HepG2 (cell line): ENCODE measurements at regions not wholly inside any gene's neighbourhood (a gene's known extent, or its start where the extent isn't known, plus 50 kb on each side); places are given as distances from the start of the nearest gene placed in this dataset.

Experiments
- ATAC-seq: fragments of 200-7000 bp; cut with Tn5 transposase; 3 replicates; pipeline ENCODE4 v1.9.1; 2020; ENCODE audit warnings: mild to moderate bottlenecking, moderate library complexity
- BruUV-seq: library from RNA; stranded (reverse); fragments of 400-500 nt; replicated peaks from 2 replicates; lab custom pipeline; 2021; lab: Mats Ljungman, UMichigan
- CTCF ChIA-PET: fragments of 300-600 bp; formaldehyde crosslinking; extraction: SDS; loops from one replicate; lab custom pipeline; 2021; ENCODE audit warnings: low total read pairs, inconsistent platforms, low intra/inter-chr PET ratio; lab: Yijun Ruan, JAX
- POLR2A ChIA-PET: fragments of 350-600 bp; sonication (Branson Sonifier 250); formaldehyde crosslinking; loops from one replicate; lab custom pipeline; 2020; ENCODE audit warnings: antibody characterized with exemption, inconsistent platforms; lab: Yijun Ruan, JAX
- DNase-seq: peaks from one replicate; pipeline ENCODE4 v3.0.0-alpha.2; 2015; ENCODE audit warnings: low spot score
- FAIRE-seq: peaks from 3 replicates; lab custom pipeline; 2011; peaks lifted over from hg19 to GRCh38; lab: Jason Lieb, UNC
- H2AFZ ChIP-seq: one replicate; pipeline ENCODE4 v1.6.1; 2011; ENCODE audit warnings: low read length, inconsistent platforms
- H3K27ac ChIP-seq: fragments of 300-600 bp; 3 replicates; pipeline ENCODE4 v1.8.0; 2011; ENCODE audit warnings: mixed run types, mild to moderate bottlenecking, mixed read lengths, low read length, inconsistent platforms; ENCODE audit not compliant: insufficient read depth; ENCODE audit errors: extremely low read length
- H3K27me3 ChIP-seq, 2 experiments: fragments of 200-600 bp in 1 of 2; 2 replicates in 1 of 2; 3 replicates in 1 of 2; pipeline versions ENCODE4 v1.6.0 to v1.8.0; 2011; ENCODE audit warnings: low read length in 2 of 2, mild to moderate bottlenecking in 2 of 2, moderate library complexity in 2 of 2, inconsistent platforms in 1 of 2; ENCODE audit not compliant: insufficient read depth in 2 of 2, control insufficient read depth in 1 of 2
- H3K36me3 ChIP-seq, 2 experiments: fragments of 200-600 bp in 1 of 2; replicated peaks in 1 of 2; 2 replicates in 1 of 2; 3 replicates in 1 of 2; pipeline versions ENCODE4 v1.5.1 to v1.8.0; 2011; ENCODE audit warnings: low read length in 2 of 2, inconsistent platforms in 1 of 2; ENCODE audit not compliant: insufficient read depth in 2 of 2, control insufficient read depth in 1 of 2
- H3K4me1 ChIP-seq: 2 replicates; pipeline ENCODE4 v1.5.1; 2012; ENCODE audit warnings: low read length, inconsistent platforms; ENCODE audit not compliant: insufficient read depth
- H3K4me2 ChIP-seq: 2 replicates; pipeline ENCODE4 v1.6.0; 2011; ENCODE audit warnings: low read depth, low read length, inconsistent platforms
- H3K4me3 ChIP-seq, 3 experiments: fragments of 200-600 bp in 1 of 3; sonication (generic), shearing (Covaris generic) in 1 of 3; replicated peaks in 1 of 3; 2 replicates each; pipeline ENCODE4 v1.5.1; 2011 to 2016; ENCODE audit warnings: low read length in 3 of 3, inconsistent platforms in 2 of 3, low read depth in 2 of 3, mild to moderate bottlenecking in 2 of 3, control low read depth in 1 of 3, mixed read lengths in 1 of 3; ENCODE audit not compliant: insufficient read depth in 1 of 3
- H3K79me2 ChIP-seq: one replicate; pipeline ENCODE4 v1.6.1; 2011; ENCODE audit warnings: low read length, inconsistent platforms; ENCODE audit not compliant: insufficient read depth
- H3K9ac ChIP-seq: 2 replicates; pipeline ENCODE4 v1.6.0; 2011; ENCODE audit warnings: mild to moderate bottlenecking, low read depth, low read length, inconsistent platforms; ENCODE audit not compliant: insufficient read depth
- H3K9me3 ChIP-seq: 2 replicates; pipeline ENCODE4 v1.5.1; 2012; ENCODE audit warnings: mild to moderate bottlenecking, low read length
- H4K20me1 ChIP-seq: 2 replicates; pipeline ENCODE4 v1.6.0; 2011; ENCODE audit warnings: inconsistent platforms, mild to moderate bottlenecking, low read length, moderate library complexity; ENCODE audit not compliant: insufficient read depth
- BHLHE40 ChIP-seq: IDR thresholded peaks from 2 replicates; pipeline ENCODE4 v1.6.1; 2011; ENCODE audit warnings: low read length, improper control_type of control experiment
- CSRNP2 ChIP-seq: sonication (generic); formaldehyde crosslinking; conservative IDR thresholded peaks from 2 replicates; pipeline ENCODE4 v1.8.0; 2022; ENCODE audit warnings: low read depth, missing genetic modification reagents
- GATA4 ChIP-seq: sonication (generic); IDR thresholded peaks from 2 replicates; pipeline ENCODE4 v1.6.1; 2016; ENCODE audit warnings: antibody characterized with exemption, low read depth, borderline replicate concordance
- LBX2 ChIP-seq: sonication (generic); formaldehyde crosslinking; IDR thresholded peaks from 2 replicates; pipeline ENCODE4 v1.5.0; 2020; ENCODE audit warnings: missing genetic modification reagents, mild to moderate bottlenecking, borderline replicate concordance
- MEF2D ChIP-seq: sonication (generic); formaldehyde crosslinking; IDR thresholded peaks from 2 replicates; pipeline ENCODE4 v1.5.1; 2020; ENCODE audit warnings: mild to moderate bottlenecking, missing genetic modification reagents
- POLR2AphosphoS2 ChIP-seq: IDR thresholded peaks from 2 replicates; pipeline ENCODE4 v1.6.1; 2011; ENCODE audit warnings: low read depth, low read length, improper control_type of control experiment
- SP1 ChIP-seq, 2 experiments: fragments of 450-650 bp in 1 of 2; sonication (generic) in 1 of 2; formaldehyde crosslinking in 1 of 2; IDR thresholded peaks; 2 replicates each; pipeline versions ENCODE4 v1.4.0 to v1.6.1; 2016 to 2020; ENCODE audit warnings: missing genetic modification reagents in 1 of 2
- TOE1 ChIP-seq: sonication (generic); formaldehyde crosslinking; IDR thresholded peaks from 2 replicates; pipeline ENCODE4 v1.4.0; 2020; ENCODE audit warnings: mild to moderate bottlenecking, missing genetic modification reagents
- TRIM22 ChIP-seq: fragments of 450-650 bp; IDR thresholded peaks from 2 replicates; pipeline ENCODE4 v1.6.1; 2017
- ZFAT ChIP-seq: sonication (generic); formaldehyde crosslinking; conservative IDR thresholded peaks from 2 replicates; pipeline ENCODE4 v1.8.1; 2023; ENCODE audit warnings: missing genetic modification reagents, inconsistent platforms
- ZKSCAN5 ChIP-seq: sonication (generic); formaldehyde crosslinking; IDR thresholded peaks from 2 replicates; pipeline ENCODE4 v1.5.1; 2020; ENCODE audit warnings: mild to moderate bottlenecking, missing genetic modification reagents
- ZNF143 ChIP-seq: sonication (generic); formaldehyde crosslinking; IDR thresholded peaks from 2 replicates; pipeline ENCODE4 v1.4.0; 2020; ENCODE audit warnings: missing genetic modification reagents
- ZNF296 ChIP-seq: sonication (generic); formaldehyde crosslinking; conservative IDR thresholded peaks from 2 replicates; pipeline ENCODE4 v1.5.0; 2020; ENCODE audit warnings: mild to moderate bottlenecking, missing genetic modification reagents
- ZNF431 ChIP-seq: sonication (generic); formaldehyde crosslinking; IDR thresholded peaks from 2 replicates; pipeline ENCODE4 v1.9.0; 2022; ENCODE audit warnings: missing genetic modification reagents, low read depth, mild to moderate bottlenecking, borderline replicate concordance
- ZNF615 ChIP-seq: sonication (generic); formaldehyde crosslinking; IDR thresholded peaks from 2 replicates; pipeline ENCODE4 v1.5.0; 2020; ENCODE audit warnings: mild to moderate bottlenecking, missing genetic modification reagents, borderline replicate concordance
- WGBS: methylation state at CpG from one replicate; pipeline ENCODE4 v1.1.6; 2017; ENCODE audit warnings: low lambda C conversion rate; 5-methylcytosine and 5-hydroxymethylcytosine counted together
- in situ Hi-C: cut with HindIII; loops from 2 replicates; pipeline ENCODE4 v1.10.0; 2017; ENCODE audit warnings: low pct_unique_long_range_greater_than_20kb; ENCODE audit not compliant: extremely low pct_ligation_motif_present
- intact Hi-C: fragments of 100-400 bp; cut with micrococcal nuclease; formaldehyde crosslinking; loops from one replicate; pipeline ENCODE4 v1.10.0; 2022; ENCODE audit not compliant: unreplicated experiment

DNA sequence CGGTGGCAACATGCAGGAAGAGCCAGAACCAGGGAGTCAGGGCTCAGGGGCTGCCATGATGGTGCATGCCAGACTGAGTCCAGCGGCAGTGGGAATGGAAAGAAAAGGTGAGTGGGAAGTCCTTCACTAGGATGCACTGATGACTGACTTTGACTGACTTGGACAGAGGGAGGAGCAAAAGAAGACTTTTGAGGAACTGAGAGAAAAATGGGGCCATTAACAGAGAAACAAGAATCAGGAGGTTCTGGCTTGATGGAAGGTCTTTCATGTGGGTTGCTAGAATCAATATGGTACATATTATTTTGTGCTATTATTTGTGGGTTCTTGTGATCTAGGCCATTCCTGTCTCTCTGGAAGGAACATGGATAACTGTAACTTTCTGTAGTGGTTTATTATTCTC lies 454.6 kb upstream of the PROX1 start:
- 49% methylated on average over 2 of the region's 2 CpGs for WGBS
- no peak overlapping the region for H3K4me3 ChIP-seq
- BruUV-seq: no TSS peak
- no peaks in the 10 kb centered on the region for H3K36me3 ChIP-seq
- CTCF ChIA-PET: no interaction called here
- H3K27me3 ChIP-seq: no peaks in the 10 kb centered on the region
- no peak for DNase-seq
- no peaks in the 10 kb centered on the region for H3K9me3 ChIP-seq
- peak overlapping the region; percentile 31 for H2AFZ ChIP-seq
- in situ Hi-C loops (no loop called here), intact Hi-C loops (no loop called here)
- H3K9ac ChIP-seq: no peak overlapping the region
- H4K20me1 ChIP-seq: no peaks in the 10 kb centered on the region
- H3K79me2 ChIP-seq: no peaks in the 10 kb centered on the region
- ATAC-seq: no peak
- TF ChIP-seq TOE1 (CRISPR knock-in tag) (no peak), LBX2 (CRISPR knock-in tag) (no peak), CSRNP2 (no peak)
- no peak for FAIRE-seq
- POLR2A ChIA-PET: no interaction called here
- peaks cover 14% of the 10 kb centered on the region for H3K4me1 ChIP-seq
- H3K27ac ChIP-seq: no peak overlapping the region
- peak overlapping the region; percentile 1; the same call in 1 of the 2 replicates for H3K4me2 ChIP-seq

DNA sequence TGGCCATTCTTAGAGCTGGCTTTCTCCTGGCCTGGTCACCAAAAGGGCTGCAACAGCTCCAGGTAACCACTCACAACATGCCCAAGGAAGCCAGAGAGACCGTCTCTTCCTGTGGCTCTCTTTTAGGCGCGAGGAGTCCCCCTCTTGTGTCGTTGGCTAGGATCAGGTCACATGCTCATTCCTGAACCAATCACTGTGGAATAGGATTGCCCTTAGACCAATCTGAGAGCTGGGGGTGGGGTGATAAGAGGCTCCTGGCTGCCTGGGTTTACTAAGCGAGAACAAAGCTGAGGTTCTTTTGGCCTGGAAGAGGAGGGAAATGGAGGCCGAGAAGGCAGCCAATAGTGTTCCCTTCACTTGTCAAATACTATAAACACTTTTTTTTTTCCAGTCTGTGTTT lies 452.1 kb upstream of the PROX1 start:
- Histone ChIP-seq H3K9me3 (no peaks in the 10 kb centered on the region), H3K4me3 (no peak overlapping the region), H3K4me1 (peaks cover 14% of the 10 kb centered on the region), H2AFZ (no peak overlapping the region), H3K9ac (no peak overlapping the region), H3K4me2 (no peak overlapping the region), H3K27me3 (peaks cover 0 to 1% of the 10 kb centered on the region in 2 experiments; a peak in 1 of 5 replicates), H4K20me1 (no peaks in the 10 kb centered on the region), H3K36me3 (no peaks in the 10 kb centered on the region), H3K79me2 (no peaks in the 10 kb centered on the region), H3K27ac (no peak overlapping the region)
- TF ChIP-seq SP1 (IDR thresholded peaks at IDR 0.05) (no peak), SP1 (CRISPR knock-in tag; IDR thresholded peaks at IDR 0.05) (no peak), ZNF431 (CRISPR knock-in tag) (no peak), POLR2AphosphoS2 (no peak), ZNF143 (no peak), MEF2D (CRISPR knock-in tag) (no peak), ZKSCAN5 (CRISPR knock-in tag) (no peak), ZNF615 (no peak), ZFAT (CRISPR knock-in tag) (no peak), GATA4 (no peak), TRIM22 (no peak), ZNF296 (CRISPR knock-in tag) (no peak), BHLHE40 (no peak)
- DNase-seq (no peak), FAIRE-seq (no peak), ATAC-seq (no peak)
- 88% methylated on average over 6 of the region's 6 CpGs for WGBS
- no TSS peak for BruUV-seq
- intact Hi-C loops: no loop called here
- in situ Hi-C loops: no loop called here
- CTCF ChIA-PET: no interaction called here
- POLR2A ChIA-PET: no interaction called here
